ENCODE measurements at regions not wholly inside any gene's neighbourhood (a gene's known extent, or its start where the extent isn't known, plus 50 kb on each side); places are given as distances from the start of the nearest gene placed in this dataset.
"Not testable (repeated sequence)": the region's sequence is repeated elsewhere in the genome, so short reads cannot be mapped to it uniquely, and the experiment has no call there.

GRCh38 chr3:73120710-73121109 is 59.3 kb downstream of the EBLN2 start:
- no peak for DNase-seq

GRCh38 chr3:73121669-73122331 is 60.3 kb downstream of the EBLN2 start:
- no peak for DNase-seq

GRCh38 chr3:73134034-73134433 is 72.6 kb downstream of the EBLN2 start:
- no peak for DNase-seq

- DNase-seq = no peak
Measured at GRCh38 chr3:73136941-73137340, 75.5 kb downstream of the EBLN2 start.

- no peak for DNase-seq
Measured at GRCh38 chr3:73137736-73138403, 76.4 kb downstream of the EBLN2 start.

- DNase-seq = no peak
Measured at GRCh38 chr3:73140772-73141442, 79.4 kb downstream of the EBLN2 start.

GRCh38 chr3:73141525-73141924 is 80.1 kb downstream of the EBLN2 start:
- no peak for DNase-seq

- no peak for DNase-seq
Measured at GRCh38 chr3:73143401-73143800, 81.9 kb downstream of the EBLN2 start.

GRCh38 chr3:73143821-73144237 is 82.4 kb downstream of the EBLN2 start:
- no peak for DNase-seq

- no peak for DNase-seq
Measured at GRCh38 chr3:73144276-73144675, 82.8 kb downstream of the EBLN2 start.

GRCh38 chr3:73144828-73145227 is 83.4 kb downstream of the EBLN2 start:
- no peak for DNase-seq

GRCh38 chr3:73147479-73147878 is 86.0 kb downstream of the EBLN2 start:
- DNase-seq = not testable (repeated sequence)

- no peak for DNase-seq
Measured at GRCh38 chr3:73148206-73148605, 86.7 kb downstream of the EBLN2 start.

GRCh38 chr3:73148682-73149081 is 87.2 kb downstream of the EBLN2 start:
- no peak for DNase-seq

- DNase-seq = no peak
Measured at GRCh38 chr3:73150369-73151130, 89.1 kb downstream of the EBLN2 start.

GRCh38 chr3:73152571-73152970 is 91.1 kb downstream of the EBLN2 start:
- not testable (repeated sequence) for DNase-seq

- DNase-seq = not testable (repeated sequence)
Measured at GRCh38 chr3:73153057-73153456, 91.6 kb downstream of the EBLN2 start.

- not testable (repeated sequence) for DNase-seq
Measured at GRCh38 chr3:73154261-73154660, 92.8 kb downstream of the EBLN2 start.

- DNase-seq = not testable (repeated sequence)
Measured at GRCh38 chr3:73155441-73155840, 94.0 kb downstream of the EBLN2 start.

- no peak for DNase-seq
Measured at GRCh38 chr3:73164622-73165021, 103.2 kb downstream of the EBLN2 start.

GRCh38 chr3:73175698-73176097 is 114.2 kb downstream of the EBLN2 start:
- no peak for DNase-seq

- no peak for DNase-seq
Measured at GRCh38 chr3:73176941-73177340, 115.5 kb downstream of the EBLN2 start.

GRCh38 chr3:73177827-73178226 is 116.4 kb downstream of the EBLN2 start:
- DNase-seq = no peak
